SK-MEL-5 (cell line): ENCODE measurements at regions not wholly inside any gene's neighbourhood (a gene's known extent, or its start where the extent isn't known, plus 50 kb on each side); places are given as distances from the start of the nearest gene placed in this dataset.

Experiments used
- DNase-seq: peaks from one replicate; pipeline ENCODE4 v3.0.0-alpha.2; 2016; ENCODE audit warnings: low read depth, low spot score
- in situ Hi-C: cut with HindIII; loops from 2 replicates; pipeline ENCODE4 v1.10.0; 2016; ENCODE audit warnings: low sequenced_read_pairs, high pct_unique_total_duplicates, low pct_unique_long_range_greater_than_20kb

DNA sequence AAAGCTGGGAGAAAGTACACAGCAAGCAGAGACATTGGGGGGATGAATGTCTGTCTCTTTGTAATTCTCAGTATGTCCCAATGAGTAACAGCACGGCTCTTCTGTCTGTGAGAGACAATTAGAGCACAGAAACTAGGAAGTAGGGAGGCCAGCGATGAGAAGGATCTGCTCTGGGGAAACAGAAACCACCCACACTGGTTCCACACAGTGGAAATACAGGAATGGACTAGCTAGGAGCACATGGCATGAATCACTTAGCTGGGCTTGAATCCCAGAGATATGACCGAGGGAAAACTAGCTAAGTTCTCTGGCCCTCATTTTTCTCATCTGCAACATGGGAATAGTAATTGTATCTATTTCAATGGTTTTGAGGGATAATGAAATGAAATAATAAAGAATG, 895.9 kb downstream of the TLE4 start:
- in situ Hi-C loops = no loop called here
- no peak for DNase-seq

DNA sequence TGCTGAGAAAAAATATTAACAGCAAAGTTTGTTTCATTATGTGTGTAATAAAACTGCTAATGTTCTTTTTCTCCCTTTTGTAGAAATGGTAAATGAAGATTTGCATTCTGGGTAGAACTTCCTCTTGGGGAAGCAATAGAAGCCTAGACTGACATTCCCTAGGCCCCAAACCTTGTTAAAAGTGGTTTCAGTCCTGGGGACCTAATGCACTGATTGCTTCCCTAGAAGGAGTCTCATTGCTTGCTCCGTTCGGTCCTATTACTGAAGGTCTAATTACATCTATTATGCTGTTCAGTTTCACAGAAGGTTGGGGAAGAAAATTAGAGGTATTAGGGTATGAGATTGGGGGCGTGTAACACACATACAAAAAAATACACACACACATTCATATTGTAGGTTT, 893.8 kb downstream of the TLE4 start:
- in situ Hi-C loops = no loop called here
- DNase-seq = no peak

DNA sequence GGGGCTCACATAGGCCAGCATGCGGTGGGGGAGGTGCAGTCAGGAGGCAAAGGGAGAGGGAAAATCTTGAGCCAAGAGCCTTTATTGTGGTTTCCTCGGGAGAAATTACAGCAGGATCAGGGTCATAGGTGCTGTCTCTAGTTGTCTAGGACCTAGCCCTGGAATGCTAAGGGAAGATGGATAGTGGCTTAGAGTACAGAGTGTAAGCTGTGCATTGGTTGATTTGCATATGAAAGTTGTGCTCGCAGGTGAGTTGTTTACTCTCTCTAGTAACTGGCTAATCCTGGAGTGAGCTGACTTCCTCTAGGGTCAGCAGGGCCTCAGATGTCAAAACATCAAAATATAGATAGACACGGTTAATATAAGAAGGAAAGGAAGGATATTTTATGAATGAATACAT, 877.7 kb downstream of the TLE4 start:
- DNase-seq = no peak
- in situ Hi-C loops = no loop called here

DNA sequence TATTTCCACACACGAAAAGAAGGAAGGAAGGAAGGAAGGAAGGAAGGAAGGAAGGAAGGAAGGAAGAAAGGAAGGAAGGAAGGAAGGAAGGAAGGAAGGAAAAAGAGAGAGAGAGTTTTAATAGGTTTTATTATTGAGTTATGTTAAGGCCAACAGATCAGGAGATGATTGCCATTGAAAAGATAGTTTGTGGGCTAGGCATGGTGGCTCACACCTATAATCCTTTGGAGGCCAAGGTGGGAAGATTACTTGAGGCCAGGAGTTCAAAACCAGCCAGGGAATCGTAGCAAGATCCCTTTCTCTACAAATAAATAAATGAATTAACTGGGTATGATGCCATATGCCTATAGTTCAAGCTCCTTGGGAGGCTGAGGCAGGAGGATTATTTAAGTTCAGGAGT, 877.2 kb downstream of the TLE4 start:
- in situ Hi-C loops = no loop called here
- DNase-seq = no peak

DNA sequence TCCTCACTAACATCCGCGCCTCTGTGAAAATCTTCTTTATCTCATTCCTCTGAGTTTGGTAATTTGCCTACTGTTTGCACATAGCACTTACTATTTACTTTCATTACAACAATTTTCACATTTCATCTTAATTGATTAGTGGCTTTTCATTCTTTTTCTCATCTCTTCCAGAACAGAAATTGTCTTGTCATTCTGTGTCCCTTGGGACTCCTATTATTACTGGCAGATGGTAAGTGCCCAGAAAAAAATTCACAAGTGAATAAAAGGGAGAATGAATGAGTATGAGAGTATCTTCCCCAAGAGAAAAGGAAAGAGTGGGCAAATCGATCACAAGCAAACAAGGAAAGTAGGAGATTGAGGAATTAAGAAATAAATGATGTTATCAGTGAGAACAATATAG, 876.1 kb downstream of the TLE4 start:
- DNase-seq = no peak
- in situ Hi-C loops = no loop called here

DNA sequence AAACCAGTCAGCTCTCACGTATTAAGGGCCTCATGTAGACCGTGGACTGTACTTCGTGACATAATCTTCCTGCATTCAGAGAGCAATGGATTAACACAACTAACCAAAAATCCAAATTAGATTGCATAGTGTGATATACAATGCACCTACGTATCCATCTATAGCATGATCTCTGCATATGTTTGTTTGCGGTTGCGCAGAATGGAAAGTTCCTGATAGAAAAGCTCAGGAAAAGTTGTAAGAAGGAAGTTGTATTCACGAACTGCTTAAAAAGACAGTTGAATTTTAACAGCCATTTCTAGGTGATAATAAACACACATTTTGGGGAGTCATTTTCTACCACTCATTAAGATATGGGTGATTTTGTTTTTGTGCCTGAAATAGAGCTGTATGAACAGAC, 869.0 kb downstream of the TLE4 start:
- in situ Hi-C loops = no loop called here
- no peak for DNase-seq

DNA sequence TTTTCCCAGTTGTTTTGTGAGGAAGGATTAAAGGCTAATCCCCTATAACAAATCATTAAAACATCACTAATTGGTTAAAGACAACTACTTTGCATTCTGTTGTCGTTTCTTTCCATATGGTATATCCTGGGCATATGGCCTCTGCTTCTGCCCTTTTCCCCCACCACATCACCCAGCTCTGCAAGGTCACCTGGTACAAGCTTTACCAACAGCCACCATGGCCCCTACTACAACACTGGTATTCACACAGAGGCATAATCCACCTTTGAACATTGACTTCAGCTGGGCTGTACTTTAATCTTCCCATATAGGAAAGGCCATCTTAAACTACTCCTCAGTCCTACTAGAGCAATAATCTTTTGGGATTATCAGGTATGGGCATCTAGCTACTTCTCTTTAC, 866.1 kb downstream of the TLE4 start:
- DNase-seq = no peak
- in situ Hi-C loops = no loop called here

DNA sequence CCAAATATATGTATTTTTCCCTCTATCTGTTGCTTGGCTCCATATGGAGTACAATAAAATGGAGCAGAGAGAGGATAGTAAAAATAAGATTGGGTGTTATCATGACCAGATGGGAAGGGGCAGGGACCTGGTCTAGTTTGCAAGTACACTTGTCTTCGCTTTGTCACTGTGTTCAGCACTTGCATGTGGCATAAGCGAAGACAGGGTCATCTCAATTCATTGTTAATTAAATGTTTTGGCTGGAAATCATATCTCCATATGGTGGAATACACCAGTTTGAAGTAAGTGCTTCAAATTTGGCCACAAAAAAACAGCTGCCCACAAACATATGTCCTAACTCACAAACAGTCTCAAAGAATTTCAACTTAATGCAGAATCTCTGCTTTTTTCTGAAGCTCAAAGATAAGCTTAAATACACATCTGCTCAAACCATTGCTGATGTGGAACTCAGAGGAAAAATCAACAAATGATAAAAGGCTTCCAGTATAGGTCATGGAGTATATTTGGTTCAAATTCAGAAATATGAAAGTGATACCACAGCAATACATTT, 865.4 kb downstream of the TLE4 start:
- in situ Hi-C loops = no loop called here
- no peak for DNase-seq

DNA sequence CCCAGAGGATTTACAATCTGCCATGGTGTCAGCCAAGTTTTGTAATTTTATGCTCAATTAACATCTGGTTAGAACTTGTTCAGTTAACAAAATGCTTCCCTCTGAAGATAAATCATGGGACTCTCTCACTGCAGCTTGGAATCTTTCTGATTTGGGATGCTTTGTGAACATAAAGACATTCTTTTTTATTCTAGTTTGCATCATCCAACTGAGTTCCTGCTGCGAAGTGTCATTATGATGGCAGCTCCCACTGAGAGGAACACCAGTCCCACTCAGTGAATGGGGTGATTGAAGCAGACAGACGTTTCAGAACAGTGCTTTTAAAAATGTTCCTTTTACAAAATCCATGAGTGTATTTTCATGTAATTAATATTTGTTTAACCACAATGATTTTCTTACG, 863.8 kb downstream of the TLE4 start:
- no peak for DNase-seq
- in situ Hi-C loops = no loop called here

DNA sequence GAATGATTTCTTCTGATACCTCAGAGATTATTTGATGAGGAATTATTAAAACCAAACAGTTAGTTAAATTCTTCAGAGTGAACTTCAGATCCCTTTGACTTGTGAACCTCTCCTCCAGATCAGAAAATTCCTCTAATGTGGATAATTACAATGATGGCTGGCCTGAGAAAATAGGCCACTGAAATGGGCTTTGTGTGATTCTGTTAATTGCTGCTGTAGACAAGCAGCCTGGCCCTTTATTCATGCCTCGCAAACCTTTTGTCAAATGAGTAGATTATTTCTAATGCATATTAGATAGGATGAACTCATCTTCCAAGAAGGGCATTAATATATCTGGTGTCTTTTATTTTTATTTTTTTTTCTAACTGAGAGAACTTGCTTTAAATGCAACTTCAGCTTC, 855.2 kb downstream of the TLE4 start:
- in situ Hi-C loops = no loop called here
- no peak for DNase-seq

DNA sequence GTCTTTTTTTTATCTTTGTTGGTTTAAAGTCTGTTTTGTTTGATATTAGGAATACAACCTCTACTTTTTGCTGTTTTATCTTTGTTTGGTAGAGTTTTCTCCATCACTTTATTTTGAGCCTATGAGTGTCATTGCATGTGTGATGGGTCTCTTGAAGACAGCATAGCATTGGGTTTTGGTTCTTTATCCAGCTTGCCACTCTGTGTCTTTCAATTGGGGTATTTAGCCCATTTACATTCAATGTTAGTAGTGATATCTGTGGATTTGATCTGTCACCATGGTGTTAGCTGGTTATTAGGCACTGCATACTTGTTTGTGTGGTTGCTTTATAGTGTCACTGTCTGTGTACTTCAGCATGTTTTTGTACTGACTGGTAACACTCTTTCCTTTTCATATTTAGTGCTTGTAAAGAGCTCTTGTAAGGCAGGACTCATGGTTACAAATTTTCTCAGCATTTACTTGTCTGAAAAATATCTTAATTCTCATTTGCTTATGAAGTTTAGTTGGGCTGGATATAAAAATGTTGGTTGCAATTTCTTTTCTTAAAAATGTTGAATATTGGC, 845.5 kb downstream of the TLE4 start:
- DNase-seq = no peak
- in situ Hi-C loops = no loop called here

DNA sequence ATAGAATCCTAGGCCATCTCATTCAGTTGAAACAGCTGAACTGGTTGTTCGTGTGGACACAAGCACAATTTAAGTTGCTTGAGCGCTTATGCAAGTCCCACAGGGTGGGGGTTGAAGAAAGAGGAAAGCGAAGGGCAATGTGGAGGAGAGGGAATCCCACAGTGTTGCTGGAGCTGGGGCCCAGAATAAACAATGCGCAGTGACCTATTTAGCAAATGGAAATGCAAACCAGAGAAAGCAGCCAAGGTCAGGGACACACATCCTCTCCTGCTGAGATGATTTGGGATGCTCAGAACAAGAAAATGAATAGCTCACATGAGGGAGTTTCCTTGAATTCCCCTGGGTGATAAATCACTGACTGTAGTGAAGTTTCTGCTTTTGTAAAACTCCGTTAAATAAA, 838.3 kb downstream of the TLE4 start:
- in situ Hi-C loops = no loop called here
- no peak for DNase-seq

DNA sequence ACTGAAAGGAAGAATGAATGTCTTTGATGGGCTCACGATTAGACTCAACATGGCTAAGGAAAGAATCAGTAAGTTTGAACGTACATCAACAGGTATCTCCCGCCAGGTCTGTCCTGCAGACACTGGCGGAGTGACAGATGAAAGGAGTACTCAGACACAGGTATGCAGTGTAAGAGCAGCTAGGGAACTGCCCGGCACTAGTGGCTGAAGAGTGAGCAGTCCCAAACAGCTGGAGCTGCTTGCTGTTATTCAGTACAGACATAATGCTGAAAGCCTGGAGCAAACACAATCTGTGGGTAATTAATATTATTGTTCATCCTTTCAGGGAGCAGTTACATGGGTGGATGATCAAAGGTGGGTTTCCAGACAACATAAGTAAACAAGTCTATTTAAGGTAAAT, 835.5 kb downstream of the TLE4 start:
- DNase-seq = no peak
- in situ Hi-C loops = no loop called here

DNA sequence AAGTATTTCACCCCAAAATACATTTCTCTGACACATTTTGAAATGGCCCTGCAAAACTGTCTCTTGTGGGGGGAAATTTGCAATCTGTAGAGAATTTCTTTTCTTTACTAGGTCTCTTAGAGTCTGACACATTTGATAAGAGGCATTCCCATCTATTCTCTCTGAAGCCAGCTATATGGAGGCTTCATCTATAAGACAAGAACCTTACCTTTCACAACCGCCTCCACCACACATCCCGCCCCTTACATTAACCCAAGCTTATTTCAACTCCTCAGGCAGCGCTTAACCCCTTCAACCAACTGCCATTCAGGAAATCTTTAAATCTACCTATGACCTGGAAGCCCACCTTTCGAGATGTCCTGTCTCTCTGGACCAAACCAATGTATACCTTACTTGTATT, 829.5 kb downstream of the TLE4 start:
- in situ Hi-C loops = no loop called here
- no peak for DNase-seq

DNA sequence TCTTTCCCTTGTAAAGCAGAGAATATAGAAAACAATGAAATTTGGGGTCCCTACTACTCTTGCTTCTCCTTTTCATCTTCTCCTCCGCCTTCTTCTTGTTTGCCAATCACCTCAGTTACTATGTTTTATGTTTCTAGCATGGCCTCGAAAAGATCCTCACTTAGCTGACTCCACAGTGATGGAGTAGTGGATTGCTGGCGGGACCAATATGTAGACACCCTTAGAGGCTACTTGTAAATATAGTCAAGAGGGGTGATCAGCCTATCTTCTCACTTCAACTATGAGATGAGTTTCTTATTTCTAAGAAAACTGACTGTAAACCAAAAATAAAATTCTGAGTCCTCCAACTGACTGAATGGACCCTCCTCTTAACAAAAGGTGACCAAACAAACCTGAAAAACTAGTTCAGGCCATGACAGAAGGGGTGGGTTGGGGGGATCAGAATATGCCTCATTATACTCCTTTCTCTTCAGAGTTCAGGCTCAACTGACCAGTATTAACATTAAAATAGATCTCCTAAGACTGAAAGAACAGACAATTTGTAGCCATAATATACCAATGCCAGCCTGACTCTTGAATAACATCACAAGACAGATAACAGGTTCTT, 829.0 kb downstream of the TLE4 start:
- no peak for DNase-seq
- in situ Hi-C loops = no loop called here

DNA sequence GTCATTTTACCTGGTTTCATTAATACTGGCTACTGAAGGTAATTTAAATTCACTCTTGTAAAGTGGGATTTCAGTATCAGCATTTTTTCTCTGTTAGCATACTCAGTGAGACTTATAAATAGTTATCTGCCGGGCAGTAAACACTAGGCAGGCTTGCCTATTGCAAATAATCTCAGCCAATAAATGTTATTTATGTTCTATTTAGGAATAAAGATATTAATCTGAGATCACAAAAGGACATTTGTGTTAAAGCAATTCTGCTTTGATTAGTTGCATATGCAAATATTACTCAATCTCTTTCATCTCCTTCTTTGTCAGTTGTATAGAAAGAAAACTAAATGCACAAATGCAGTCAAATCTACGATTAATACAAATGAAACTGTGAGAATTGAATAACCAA, 827.8 kb downstream of the TLE4 start:
- in situ Hi-C loops = no loop called here
- DNase-seq = no peak

DNA sequence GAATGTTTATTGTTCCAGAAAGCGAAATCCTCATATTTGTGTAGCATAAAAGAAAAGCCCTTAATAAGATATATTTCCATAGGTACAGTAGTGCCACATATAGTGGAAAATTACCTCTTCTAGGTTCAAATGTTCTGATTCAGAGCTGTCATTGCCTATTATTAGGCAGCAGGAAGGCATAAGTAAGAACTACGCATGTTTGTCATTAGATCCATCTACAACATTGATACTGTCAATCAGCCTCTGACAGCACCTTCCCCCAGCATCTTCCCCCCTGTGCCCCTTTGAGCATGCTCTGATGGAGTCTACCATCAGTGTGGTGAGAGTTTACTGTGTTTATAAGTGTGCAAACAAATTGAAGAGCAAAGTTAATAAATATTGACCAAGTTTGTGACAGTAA, 816.1 kb downstream of the TLE4 start:
- DNase-seq = no peak
- in situ Hi-C loops = no loop called here

DNA sequence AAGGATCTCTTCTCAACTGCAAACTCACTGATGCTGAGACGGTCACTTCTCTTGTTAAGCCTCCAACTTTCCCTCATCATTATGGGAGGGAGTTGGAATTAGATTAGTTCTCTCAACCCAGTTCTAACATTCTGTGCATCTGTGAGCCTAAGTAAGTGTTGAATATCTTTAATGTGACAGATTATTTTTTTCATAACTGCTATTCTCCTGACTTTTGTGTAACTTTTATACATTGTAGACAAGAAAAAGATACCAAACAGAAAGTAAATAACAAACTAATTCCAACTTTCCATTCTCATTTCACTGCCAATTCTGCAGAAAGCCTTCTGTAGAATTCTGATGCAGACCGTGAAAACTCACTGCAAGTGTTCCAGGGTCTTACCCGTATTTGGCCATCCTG, 813.5 kb downstream of the TLE4 start:
- in situ Hi-C loops = no loop called here
- no peak for DNase-seq

DNA sequence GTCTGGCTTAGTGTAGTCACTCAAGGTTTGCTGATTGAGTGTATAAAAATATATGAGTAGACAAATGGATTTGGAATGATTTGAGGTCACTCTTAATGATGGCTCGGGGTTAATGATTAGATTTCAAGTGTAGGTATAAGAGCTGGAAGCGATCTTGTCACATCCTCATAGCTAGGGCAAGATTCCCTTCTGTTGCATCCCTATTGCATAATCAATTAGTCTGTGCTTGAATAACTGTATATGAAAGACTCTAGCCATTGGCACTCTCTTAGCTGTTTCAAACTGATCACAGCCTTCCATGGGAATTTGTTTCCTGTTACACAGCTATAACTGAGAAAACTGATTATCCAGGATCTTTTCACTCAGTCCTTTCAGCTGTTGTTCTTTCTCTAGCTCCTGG, 811.6 kb downstream of the TLE4 start:
- in situ Hi-C loops = no loop called here
- no peak for DNase-seq
